ENCODE measurements at regions not wholly inside any gene's neighbourhood (a gene's known extent, or its start where the extent isn't known, plus 50 kb on each side); places are given as distances from the start of the nearest gene placed in this dataset.

DNA sequence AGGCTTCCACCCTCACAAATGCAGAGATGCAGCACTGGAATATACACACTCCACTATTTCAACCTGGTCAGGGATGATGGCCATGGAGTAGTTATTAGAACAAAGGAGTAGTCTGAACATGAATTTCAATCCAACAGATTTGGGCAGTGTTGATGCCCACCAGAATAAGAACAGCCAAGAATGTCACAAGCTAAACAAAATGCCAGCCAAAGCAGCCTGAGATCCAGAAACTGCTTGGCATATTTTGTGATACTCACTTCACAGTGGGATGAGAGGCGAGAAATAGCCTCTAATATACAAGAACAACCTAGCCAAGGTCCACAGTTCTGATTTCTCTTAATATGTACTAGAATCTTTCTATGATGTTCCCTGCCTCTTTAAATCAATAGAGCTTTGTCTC, 58.6 kb upstream of the KLF7 start:
- WGBS (ENCODE audit: insufficient coverage): no CpG with 5 or more reads among the region's 1 CpG
- peaks cover 7% of the 10 kb centered on the region for H3K27me3 Mint-ChIP-seq
- TF ChIP-seq, protein P1, sequence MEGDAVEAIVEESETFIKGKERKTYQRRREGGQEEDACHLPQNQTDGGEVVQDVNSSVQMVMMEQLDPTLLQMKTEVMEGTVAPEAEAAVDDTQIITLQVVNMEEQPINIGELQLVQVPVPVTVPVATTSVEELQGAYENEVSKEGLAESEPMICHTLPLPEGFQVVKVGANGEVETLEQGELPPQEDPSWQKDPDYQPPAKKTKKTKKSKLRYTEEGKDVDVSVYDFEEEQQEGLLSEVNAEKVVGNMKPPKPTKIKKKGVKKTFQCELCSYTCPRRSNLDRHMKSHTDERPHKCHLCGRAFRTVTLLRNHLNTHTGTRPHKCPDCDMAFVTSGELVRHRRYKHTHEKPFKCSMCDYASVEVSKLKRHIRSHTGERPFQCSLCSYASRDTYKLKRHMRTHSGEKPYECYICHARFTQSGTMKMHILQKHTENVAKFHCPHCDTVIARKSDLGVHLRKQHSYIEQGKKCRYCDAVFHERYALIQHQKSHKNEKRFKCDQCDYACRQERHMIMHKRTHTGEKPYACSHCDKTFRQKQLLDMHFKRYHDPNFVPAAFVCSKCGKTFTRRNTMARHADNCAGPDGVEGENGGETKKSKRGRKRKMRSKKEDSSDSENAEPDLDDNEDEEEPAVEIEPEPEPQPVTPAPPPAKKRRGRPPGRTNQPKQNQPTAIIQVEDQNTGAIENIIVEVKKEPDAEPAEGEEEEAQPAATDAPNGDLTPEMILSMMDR (IDR thresholded peaks at IDR 0.05): no peak
- no peak for TF ChIP-seq EZH2 (IDR thresholded peaks at IDR 0.05; ENCODE audit: borderline replicate concordance, insufficient read depth, low read depth, low read length, poor library complexity, severe bottlenecking)
- no peaks in the 10 kb centered on the region for H3K36me3 ChIP-seq (replicated peaks in 1 of 2; ENCODE audit: control extremely low read depth in 1 of 2, control insufficient read depth in 1 of 2, extremely low read depth in 1 of 2, insufficient read depth in 2 of 2, low read length in 1 of 2)
- H3K4me1 Mint-ChIP-seq: peaks cover 2% of the 10 kb centered on the region
- no peaks in the 10 kb centered on the region for H3K79me2 ChIP-seq (ENCODE audit: control insufficient read depth, insufficient read depth, low read length)
- no peak overlapping the region for H3K4me3 Mint-ChIP-seq
- CTCF ChIA-PET: no interaction called here
- DNase-seq (no peak), ATAC-seq (ENCODE audit: low read depth) (no peak)
- H3K27ac ChIP-seq (ENCODE audit: low read length in 2 of 2): no peak overlapping the region
- no peak overlapping the region for H3K27ac Mint-ChIP-seq
- H3K4me2 ChIP-seq (replicated peaks; ENCODE audit: low read depth, low read length, poor library complexity, severe bottlenecking): no peak overlapping the region
- H3K27me3 ChIP-seq (replicated peaks in 1 of 4; ENCODE audit: control extremely low read depth in 1 of 4, control insufficient read depth in 3 of 4, insufficient read depth in 4 of 4, low read length in 3 of 4): peaks cover 0 to 8% (median 0%) of the 10 kb centered on the region in 4 experiments
- H3K4me1 ChIP-seq (ENCODE audit: control insufficient read depth in 2 of 2, insufficient read depth in 2 of 2, low read length in 2 of 2): no peaks in the 10 kb centered on the region
- POLR2A ChIA-PET: no interaction called here
- no peak overlapping the region for H3K9ac ChIP-seq (ENCODE audit: low read length)
- H4K20me1 ChIP-seq (ENCODE audit: control insufficient read depth, insufficient read depth, low read length, poor library complexity, severe bottlenecking): no peaks in the 10 kb centered on the region
- intact Hi-C loops (cut with micrococcal nuclease): no loop called here
- H3K4me3 ChIP-seq (ENCODE audit: control extremely low read depth in 1 of 5, extremely low read depth in 1 of 5, insufficient read depth in 1 of 5, low read depth in 2 of 5, low read length in 4 of 5): no peak overlapping the region
- no peaks in the 10 kb centered on the region for H3K9me3 ChIP-seq (ENCODE audit: control extremely low read depth in 1 of 3, control insufficient read depth in 2 of 3, insufficient read depth in 1 of 3, low read length in 2 of 3)
- no peaks in the 10 kb centered on the region for H3K9me3 Mint-ChIP-seq (ENCODE audit: insufficient read depth)
- H2AFZ ChIP-seq (ENCODE audit: insufficient read depth, low read depth, low read length, poor library complexity, severe bottlenecking): no peak overlapping the region

DNA sequence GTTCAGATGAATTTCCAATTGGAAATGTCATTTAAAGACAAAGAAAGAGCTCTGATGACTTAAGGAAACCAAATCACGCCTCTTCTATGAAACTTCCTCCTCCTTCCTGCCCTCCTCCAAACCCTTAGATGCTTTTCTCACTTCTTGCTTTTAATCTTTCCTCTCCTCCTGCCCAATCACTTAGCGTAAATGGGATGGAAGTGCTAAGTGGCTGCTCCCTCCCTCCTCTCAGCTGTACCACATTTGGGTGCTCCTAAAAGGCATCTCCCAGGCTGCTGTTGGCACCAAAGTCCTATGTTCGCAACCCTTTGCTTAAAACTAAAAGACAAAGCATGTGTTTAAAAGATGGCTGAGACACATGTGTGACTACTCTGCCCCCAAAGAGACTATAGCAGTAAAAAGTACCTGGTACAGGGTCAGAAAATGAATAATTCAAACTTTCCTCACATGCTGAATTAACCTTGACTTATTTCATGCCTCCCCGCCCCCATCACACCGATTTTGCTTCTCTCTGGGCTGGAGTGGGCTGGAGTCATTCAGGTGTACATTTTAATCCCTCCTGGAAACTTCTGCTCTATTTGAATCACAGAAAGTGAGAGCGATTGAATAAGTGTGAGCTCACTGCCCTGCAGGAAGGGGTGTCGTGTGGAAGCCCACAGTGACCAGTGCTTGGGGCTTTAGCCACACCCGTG, 59.2 kb upstream of the KLF7 start:
- intact Hi-C loops (cut with micrococcal nuclease): no loop called here
- no peaks in the 10 kb centered on the region for H3K79me2 ChIP-seq (ENCODE audit: control insufficient read depth, insufficient read depth, low read length)
- ChIA-PET POLR2A (no interaction called here), CTCF (no interaction called here)
- TF ChIP-seq, protein P1 (IDR thresholded peaks at IDR 0.05): no peak
- no peaks in the 10 kb centered on the region for H4K20me1 ChIP-seq (ENCODE audit: control insufficient read depth, insufficient read depth, low read length, poor library complexity, severe bottlenecking)
- no peak overlapping the region for H3K9ac ChIP-seq (ENCODE audit: low read length)
- no peak overlapping the region for H3K4me3 ChIP-seq (ENCODE audit: control extremely low read depth in 1 of 5, extremely low read depth in 1 of 5, insufficient read depth in 1 of 5, low read depth in 2 of 5, low read length in 4 of 5)
- no peaks in the 10 kb centered on the region for H3K4me1 ChIP-seq (ENCODE audit: control insufficient read depth in 2 of 2, insufficient read depth in 2 of 2, low read length in 2 of 2)
- Mint-ChIP-seq H3K27ac (no peak overlapping the region), H3K4me1 (peaks cover 2% of the 10 kb centered on the region), H3K4me3 (no peak overlapping the region), H3K27me3 (peaks cover 7% of the 10 kb centered on the region), H3K9me3 (ENCODE audit: insufficient read depth) (no peaks in the 10 kb centered on the region)
- H3K9me3 ChIP-seq (ENCODE audit: control extremely low read depth in 1 of 3, control insufficient read depth in 2 of 3, insufficient read depth in 1 of 3, low read length in 2 of 3): no peaks in the 10 kb centered on the region
- no peaks in the 10 kb centered on the region for H3K36me3 ChIP-seq (replicated peaks in 1 of 2; ENCODE audit: control extremely low read depth in 1 of 2, control insufficient read depth in 1 of 2, extremely low read depth in 1 of 2, insufficient read depth in 2 of 2, low read length in 1 of 2)
- 60% methylated on average over 3 of the region's 8 CpGs for WGBS (ENCODE audit: insufficient coverage)
- H3K27ac ChIP-seq (ENCODE audit: low read length in 2 of 2): no peak overlapping the region
- DNase-seq (no peak), ATAC-seq (ENCODE audit: low read depth) (no peak)
- H3K27me3 ChIP-seq (replicated peaks in 1 of 4; ENCODE audit: control extremely low read depth in 1 of 4, control insufficient read depth in 3 of 4, insufficient read depth in 4 of 4, low read length in 3 of 4): peaks cover 0 to 8% (median 0%) of the 10 kb centered on the region in 4 experiments
- no peak overlapping the region for H3K4me2 ChIP-seq (replicated peaks; ENCODE audit: low read depth, low read length, poor library complexity, severe bottlenecking)
- H2AFZ ChIP-seq (ENCODE audit: insufficient read depth, low read depth, low read length, poor library complexity, severe bottlenecking): no peak overlapping the region

Measured in B cell (primary cell).